Ovary (tissue), 7 donors: ENCODE measurements at regions not wholly inside any gene's neighbourhood (a gene's known extent, or its start where the extent isn't known, plus 50 kb on each side); places are given as distances from the start of the nearest gene placed in this dataset.
"Not testable (repeated sequence)": the region's sequence is repeated elsewhere in the genome, so short reads cannot be mapped to it uniquely, and the experiment has no call there.

Experiments used
- DNase-seq, 5 donors: peaks; one replicate each; pipeline ENCODE4 v3.0.0-alpha.2; 2019 to 2020
- H3K27ac ChIP-seq, 2 donors: fragments of 200-600 bp; one replicate each; pipeline versions ENCODE4 v1.5.1 to v1.8.0; 2019 to 2022
- H3K27me3 ChIP-seq: fragments of 200-600 bp; one replicate; pipeline ENCODE4 v1.8.0; 2022
- H3K36me3 ChIP-seq: fragments of 200-600 bp; sonication (generic); one replicate; pipeline ENCODE4 v1.5.1; 2019
- H3K4me1 ChIP-seq: one replicate; pipeline ENCODE4 v1.8.1; 2013; ENCODE audit warnings: mild to moderate bottlenecking, moderate library complexity; ENCODE audit not compliant: insufficient read depth
- H3K4me3 ChIP-seq: fragments of 200-600 bp; sonication (generic); one replicate; pipeline ENCODE4 v1.5.1; 2017
- H3K9me3 ChIP-seq, 2 donors: fragments of 200-600 bp in 1 of 2; sonication (generic) in 1 of 2; one replicate each; pipeline versions ENCODE4 v1.5.1 to v1.8.1; 2013 to 2019; ENCODE audit warnings: mild to moderate bottlenecking in 1 of 2, moderate library complexity in 1 of 2
- CTCF ChIP-seq, 3 donors: fragments of 450-650 bp in 2 of 3; fragments of 200-600 bp in 1 of 3; IDR thresholded peaks; one replicate each; pipeline versions ENCODE4 v1.5.1 to v1.8.0; 2016 to 2022; ENCODE audit warnings: antibody characterized with exemption in 3 of 3, mild to moderate bottlenecking in 1 of 3
- EP300 ChIP-seq: sonication (generic); formaldehyde crosslinking; IDR thresholded peaks from one replicate; pipeline ENCODE4 v1.6.1; 2017; ENCODE audit warnings: antibody characterized with exemption
- POLR2A ChIP-seq: fragments of 450-650 bp; IDR thresholded peaks from one replicate; pipeline ENCODE4 v1.6.1; 2017; ENCODE audit warnings: antibody characterized with exemption, mild to moderate bottlenecking, moderate library complexity
- WGBS, 3 donors: extraction: QIAGEN DNeasy Blood & Tissue Kit in 1 of 3; methylation state at CpG; one replicate each; pipeline versions ENCODE4 v1.1.5 to v1.1.7; 2013 to 2017; 5-methylcytosine and 5-hydroxymethylcytosine counted together
- intact Hi-C, 4 donors: fragments of 100-400 bp; cut with DNase I; formaldehyde crosslinking; loops; one replicate each; pipeline versions ENCODE4 v1.11.0 to v1.15.1; 2022 to 2023
- donor health status: DM: no; HTN: no; CAD: no; lungs with moderate emphysema.
- donor health status: DM: no; HTN: no; CAD: no.
- donor health status: Bipolar disorder and iron deficiency.
- donor health status: DM: no; HTN: no; CAD: no.
- donor health status: DM: yes; HTN: yes; CAD: no.

DNA sequence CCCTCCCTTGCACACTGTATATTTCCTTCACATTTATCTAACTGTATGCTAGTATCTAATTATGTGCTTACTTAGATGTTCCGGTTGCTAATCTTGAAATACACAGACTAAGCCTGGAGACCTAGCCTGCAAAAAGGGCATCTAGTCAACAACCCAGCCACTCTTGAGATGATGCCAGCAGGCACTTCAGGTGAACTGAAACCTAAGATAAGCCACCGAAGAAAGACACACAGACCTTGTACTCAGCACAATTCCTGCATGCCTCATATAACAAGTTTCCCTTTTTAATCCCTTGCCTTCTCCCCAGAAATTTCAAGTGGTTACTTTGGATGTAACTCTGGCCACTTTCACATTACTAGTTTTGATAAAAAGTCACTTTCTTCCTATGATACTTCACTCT is 2506.6 kb downstream of the ARAP2 start:
- no peak for TF ChIP-seq CTCF (IDR thresholded peaks at IDR 0.05)
- TF ChIP-seq POLR2A = no peak
- TF ChIP-seq EP300 = no peak
- no peaks in the 10 kb centered on the region for H3K27me3 ChIP-seq
- 6 to 23% (median 7%) methylated on average over 2 of the region's 2 CpGs for WGBS, 3 donors
- H3K4me3 ChIP-seq = no peak overlapping the region
- intact Hi-C loops = no loop called here
- H3K9me3 ChIP-seq = no peaks in the 10 kb centered on the region
- H3K36me3 ChIP-seq = no peaks in the 10 kb centered on the region
- no peak for DNase-seq
- no peak overlapping the region for H3K27ac ChIP-seq
- H3K4me1 ChIP-seq = no peaks in the 10 kb centered on the region

DNA sequence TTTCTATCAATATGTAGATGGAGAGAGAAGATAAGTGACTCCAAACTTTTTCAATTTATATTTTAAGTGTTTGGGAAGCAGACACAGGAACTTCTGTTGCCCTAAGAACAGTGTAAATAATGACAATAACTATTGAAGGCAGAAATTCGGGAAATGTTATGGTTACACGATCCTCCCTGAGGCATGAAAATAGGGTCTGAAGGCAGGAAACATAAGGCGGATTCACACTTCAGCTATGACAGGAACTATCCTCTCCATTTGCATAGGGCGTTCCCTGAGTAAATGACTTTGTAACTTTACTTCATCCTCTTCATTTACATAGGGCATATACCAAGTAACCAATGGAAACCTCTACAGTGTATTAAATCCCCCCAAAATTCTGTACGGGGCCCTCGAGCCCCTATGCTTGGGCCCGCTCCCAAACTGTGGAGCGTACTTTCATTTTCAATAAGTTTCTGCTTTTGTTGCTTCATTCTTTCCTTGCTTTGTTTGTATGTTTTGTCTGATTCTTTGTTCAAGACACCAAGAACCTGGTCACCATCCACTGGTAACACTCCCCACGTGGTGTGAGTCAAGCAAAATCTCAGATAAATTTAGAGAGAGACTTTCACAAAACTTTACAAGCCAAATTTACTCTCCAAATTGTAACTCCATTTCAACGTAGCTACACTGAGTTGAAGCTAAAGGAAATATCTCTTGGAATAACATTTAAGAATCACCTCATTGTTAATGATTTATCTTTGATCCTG is 2504.3 kb downstream of the ARAP2 start:
- Histone ChIP-seq H3K4me1 (no peaks in the 10 kb centered on the region), H3K36me3 (no peaks in the 10 kb centered on the region), H3K9me3 (no peaks in the 10 kb centered on the region), H3K4me3 (no peak overlapping the region), H3K27ac (no peak overlapping the region), H3K27me3 (no peaks in the 10 kb centered on the region)
- 82 to 87% (median 83%) methylated on average over 10 of the region's 10 CpGs for WGBS, 3 donors
- no peak for DNase-seq
- intact Hi-C loops = no loop called here
- no peak for TF ChIP-seq POLR2A
- TF ChIP-seq CTCF (IDR thresholded peaks at IDR 0.05) = no peak
- TF ChIP-seq EP300 = no peak

- intact Hi-C loops, H3K27ac ChIP-seq, H3K27me3 ChIP-seq, H3K9me3 ChIP-seq, DNase-seq, H3K4me1 ChIP-seq, H3K36me3 ChIP-seq, H3K4me3 ChIP-seq: not testable (repeated sequence)
- WGBS, 3 donors = 51 to 55% (median 52%) methylated on average over 5 of the region's 5 CpGs
Measured at GRCh38 chr4:33740871-33741270, 2503.4 kb downstream of the ARAP2 start.

GRCh38 chr4:33746979-33747378 is 2497.3 kb downstream of the ARAP2 start:
- no peak for TF ChIP-seq CTCF (IDR thresholded peaks at IDR 0.05)
- TF ChIP-seq EP300 = no peak
- no peak for TF ChIP-seq POLR2A
- Histone ChIP-seq H3K27me3 (no peaks in the 10 kb centered on the region), H3K4me1 (no peaks in the 10 kb centered on the region), H3K4me3 (no peak overlapping the region), H3K9me3 (no peaks in the 10 kb centered on the region), H3K27ac (no peak overlapping the region), H3K36me3 (no peaks in the 10 kb centered on the region)
- intact Hi-C loops = no loop called here
- WGBS, 3 donors = 60 to 74% (median 69%) methylated on average over 2 of the region's 2 CpGs
- DNase-seq = no peak

DNA sequence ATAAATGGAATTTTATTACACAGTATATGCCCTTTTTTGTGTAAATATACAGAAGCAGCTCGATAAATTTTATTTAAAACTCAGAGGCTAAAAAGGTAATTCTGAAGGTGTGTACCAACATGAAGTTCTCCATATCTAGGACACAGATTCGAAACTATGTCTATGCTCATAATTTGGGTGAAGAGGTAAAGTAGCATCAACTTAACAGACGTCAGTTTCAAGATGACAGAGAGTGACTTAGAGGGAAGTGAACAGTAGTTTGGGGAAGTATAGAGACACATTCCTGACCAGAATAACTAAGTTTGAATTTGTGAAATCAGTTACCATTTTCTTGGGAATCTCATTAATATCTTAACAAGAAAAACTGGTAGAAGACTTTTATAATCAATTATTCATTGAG is 2493.3 kb downstream of the ARAP2 start:
- Histone ChIP-seq H3K9me3 (no peaks in the 10 kb centered on the region), H3K27ac (no peak overlapping the region), H3K36me3 (no peaks in the 10 kb centered on the region), H3K27me3 (no peaks in the 10 kb centered on the region), H3K4me3 (no peak overlapping the region), H3K4me1 (no peaks in the 10 kb centered on the region)
- TF ChIP-seq POLR2A (no peak), CTCF (IDR thresholded peaks at IDR 0.05) (no peak), EP300 (no peak)
- no peak for DNase-seq
- intact Hi-C loops = no loop called here
- 85 to 90% (median 86%) methylated on average over 3 of the region's 3 CpGs for WGBS, 3 donors
